MCF 10A (cell line): ENCODE measurements at regions not wholly inside any gene's neighbourhood (a gene's known extent, or its start where the extent isn't known, plus 50 kb on each side); places are given as distances from the start of the nearest gene placed in this dataset.

Experiments
- BruUV-seq: library from RNA; stranded (reverse); fragments of 400-500 nt; replicated peaks from 2 replicates; lab custom pipeline; 2021; lab: Mats Ljungman, UMichigan
- CTCF ChIA-PET: fragments of 300-600 bp; sonication (Branson Sonifier 250); formaldehyde crosslinking; extraction: SDS; loops from one replicate; lab custom pipeline; 2021; ENCODE audit warnings: antibody characterized with exemption, inconsistent platforms; lab: Yijun Ruan, JAX
- POLR2A ChIA-PET: fragments of 300-600, 350-650 bp; sonication (Branson Sonifier 250); formaldehyde crosslinking; extraction: SDS; loops from one replicate; lab custom pipeline; 2020; ENCODE audit warnings: antibody characterized with exemption, inconsistent platforms; lab: Yijun Ruan, JAX
- DNase-seq: peaks from one replicate; pipeline ENCODE4 v3.0.0-alpha.2; 2018; ENCODE audit not compliant: unreplicated experiment
- H3K27ac Mint-ChIP-seq: one replicate; pipeline ENCODE4 v1.8.0; 2022; ENCODE audit warnings: mild to moderate bottlenecking, low read depth, mixed read lengths; ENCODE audit not compliant: unreplicated experiment
- H3K27me3 Mint-ChIP-seq: one replicate; pipeline ENCODE4 v1.8.0; 2022; ENCODE audit warnings: mixed read lengths; ENCODE audit not compliant: insufficient read depth, unreplicated experiment
- H3K36me3 Mint-ChIP-seq: one replicate; pipeline ENCODE4 v1.8.0; 2022; ENCODE audit warnings: mild to moderate bottlenecking, moderate library complexity, mixed read lengths; ENCODE audit not compliant: insufficient read depth, unreplicated experiment
- H3K4me1 Mint-ChIP-seq: one replicate; pipeline ENCODE4 v1.8.0; 2022; ENCODE audit warnings: mixed read lengths; ENCODE audit not compliant: insufficient read depth, unreplicated experiment
- H3K4me3 Mint-ChIP-seq: one replicate; pipeline ENCODE4 v1.8.0; 2022; ENCODE audit warnings: mild to moderate bottlenecking, moderate library complexity, mixed read lengths; ENCODE audit not compliant: unreplicated experiment
- H3K9me3 Mint-ChIP-seq: one replicate; pipeline ENCODE4 v1.8.0; 2022; ENCODE audit warnings: mixed read lengths; ENCODE audit not compliant: unreplicated experiment
- intact Hi-C: fragments of 100-400 bp; cut with micrococcal nuclease; formaldehyde crosslinking; loops from 2 replicates; pipeline ENCODE4 v1.14.1; 2022
- TF ChIP-seq, protein P1 (sequence below): fragments of 200-600 bp; IDR thresholded peaks from one replicate; pipeline ENCODE4 v1.8.0; 2022; ENCODE audit warnings: antibody characterized with exemption, mild to moderate bottlenecking; ENCODE audit not compliant: unreplicated experiment

DNA sequence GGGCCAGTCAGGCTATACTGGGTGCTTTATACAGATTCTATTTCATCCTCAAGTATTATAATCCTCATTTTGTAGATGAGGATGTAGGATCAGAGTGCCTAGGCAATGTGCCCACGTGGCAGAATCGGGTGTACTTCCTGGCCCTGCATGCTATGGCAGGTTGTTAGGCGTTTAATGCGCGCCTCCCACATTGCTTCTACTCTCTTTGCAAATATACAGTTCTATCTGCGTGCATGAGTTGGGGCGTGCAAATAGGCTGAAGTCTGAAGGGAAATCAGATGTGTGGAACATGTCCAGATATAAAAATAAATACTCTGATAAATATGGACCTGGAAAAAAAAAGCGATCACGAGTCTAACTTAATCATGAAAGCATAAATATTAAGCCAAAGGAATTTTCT, 194.7 kb upstream of the FMN2 start:
- H3K4me3 Mint-ChIP-seq: no peak overlapping the region
- TF ChIP-seq, protein P1, sequence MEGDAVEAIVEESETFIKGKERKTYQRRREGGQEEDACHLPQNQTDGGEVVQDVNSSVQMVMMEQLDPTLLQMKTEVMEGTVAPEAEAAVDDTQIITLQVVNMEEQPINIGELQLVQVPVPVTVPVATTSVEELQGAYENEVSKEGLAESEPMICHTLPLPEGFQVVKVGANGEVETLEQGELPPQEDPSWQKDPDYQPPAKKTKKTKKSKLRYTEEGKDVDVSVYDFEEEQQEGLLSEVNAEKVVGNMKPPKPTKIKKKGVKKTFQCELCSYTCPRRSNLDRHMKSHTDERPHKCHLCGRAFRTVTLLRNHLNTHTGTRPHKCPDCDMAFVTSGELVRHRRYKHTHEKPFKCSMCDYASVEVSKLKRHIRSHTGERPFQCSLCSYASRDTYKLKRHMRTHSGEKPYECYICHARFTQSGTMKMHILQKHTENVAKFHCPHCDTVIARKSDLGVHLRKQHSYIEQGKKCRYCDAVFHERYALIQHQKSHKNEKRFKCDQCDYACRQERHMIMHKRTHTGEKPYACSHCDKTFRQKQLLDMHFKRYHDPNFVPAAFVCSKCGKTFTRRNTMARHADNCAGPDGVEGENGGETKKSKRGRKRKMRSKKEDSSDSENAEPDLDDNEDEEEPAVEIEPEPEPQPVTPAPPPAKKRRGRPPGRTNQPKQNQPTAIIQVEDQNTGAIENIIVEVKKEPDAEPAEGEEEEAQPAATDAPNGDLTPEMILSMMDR: no peak
- CTCF ChIA-PET: interaction anchor here (0.5 to 7.8 kb wide), 33 partner anchors 8 to 1411 kb away, joined by 3 to 95 read pairs (median 5); partner anchors contain the start of gene CHRM3
- BruUV-seq: no TSS peak
- no peak overlapping the region for H3K27ac Mint-ChIP-seq
- peaks cover 19% of the 10 kb centered on the region for H3K4me1 Mint-ChIP-seq
- H3K36me3 Mint-ChIP-seq: no peaks in the 10 kb centered on the region
- DNase-seq: no peak
- H3K27me3 Mint-ChIP-seq: no peaks in the 10 kb centered on the region
- POLR2A ChIA-PET: interaction anchor here (0.7 to 2.6 kb wide), 3 partner anchors 9 to 83 kb away, joined by 3 to 8 read pairs (median 3); no protein-coding TSS in a partner anchor
- no peaks in the 10 kb centered on the region for H3K9me3 Mint-ChIP-seq
- intact Hi-C loops: loop anchor here (5.0 to 10.0 kb wide), 2 partner anchors 292 to 945 kb away; no protein-coding TSS in a partner anchor

DNA sequence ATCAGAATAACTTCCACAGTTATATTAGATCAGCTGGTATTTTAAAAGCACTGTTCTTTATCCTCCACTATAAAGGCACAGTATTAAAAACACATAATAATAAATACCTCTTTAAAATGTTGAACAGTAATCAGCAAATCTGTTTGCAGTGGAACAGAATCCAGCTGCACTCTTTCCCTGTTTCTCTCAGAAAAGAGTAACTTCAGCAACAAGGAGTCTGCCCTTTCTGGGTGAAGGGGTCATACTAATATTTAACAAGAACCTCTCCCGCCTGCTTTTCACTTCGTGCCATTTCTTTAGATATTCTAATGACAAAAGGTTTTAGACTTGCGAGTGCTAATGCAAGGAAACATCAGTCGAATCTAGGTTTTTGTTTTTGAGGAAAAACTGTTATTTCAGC, 194.2 kb upstream of the FMN2 start:
- Mint-ChIP-seq H3K36me3 (no peaks in the 10 kb centered on the region), H3K27me3 (no peaks in the 10 kb centered on the region), H3K4me3 (no peak overlapping the region), H3K9me3 (no peaks in the 10 kb centered on the region), H3K4me1 (peaks cover 19% of the 10 kb centered on the region), H3K27ac (no peak overlapping the region)
- intact Hi-C loops: loop anchor here (5.0 to 10.0 kb wide), 2 partner anchors 293 to 945 kb away; no protein-coding TSS in a partner anchor
- ChIA-PET CTCF (interaction anchor here (0.5 to 7.8 kb wide), 71 partner anchors 9 to 1747 kb away, joined by 3 to 95 read pairs (median 4); partner anchors contain the start of gene CHRM3), POLR2A (interaction anchor here (0.7 to 2.6 kb wide), 6 partner anchors 8 to 492 kb away, joined by 3 to 8 read pairs (median 4); no protein-coding TSS in a partner anchor)
- DNase-seq: no peak
- TF ChIP-seq, protein P1: no peak
- no TSS peak for BruUV-seq

DNA sequence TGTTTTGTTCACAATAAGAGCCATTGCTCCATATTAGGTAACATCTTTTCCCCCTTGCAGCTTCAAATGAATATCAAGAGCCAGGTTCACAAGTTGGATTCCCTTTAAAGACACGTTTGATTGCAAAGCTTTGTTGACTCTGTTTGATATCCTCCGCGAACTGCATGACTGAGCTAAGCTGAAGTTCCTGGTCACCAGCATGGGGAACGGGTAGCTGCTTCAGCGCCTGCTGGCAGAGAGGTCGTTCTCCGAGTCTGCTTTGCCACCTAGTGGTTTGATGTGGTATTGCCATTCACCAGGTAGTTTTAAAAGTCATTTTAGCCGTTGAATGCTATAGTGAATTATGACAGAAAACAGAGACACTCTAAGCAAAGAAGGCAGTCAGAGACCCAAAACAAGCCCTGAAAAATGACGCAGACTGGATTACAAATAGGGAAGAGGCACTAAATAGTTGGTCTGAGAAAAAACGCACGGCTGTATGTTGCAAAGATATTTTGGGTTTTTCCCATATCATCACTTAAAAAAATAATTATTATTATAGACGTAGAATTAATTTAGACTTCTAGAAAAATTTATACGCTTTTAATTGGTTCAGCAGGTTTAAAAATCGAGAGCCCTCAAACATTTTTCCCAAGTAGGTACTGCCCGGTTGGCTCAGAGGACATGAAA, 193.5 kb upstream of the FMN2 start:
- BruUV-seq: no TSS peak
- peaks cover 15% of the 10 kb centered on the region for H3K4me1 Mint-ChIP-seq
- CTCF ChIA-PET: interaction anchor here (0.6 to 7.8 kb wide), 67 partner anchors 9 to 1748 kb away, joined by 3 to 95 read pairs (median 4); partner anchors contain the start of gene CHRM3
- TF ChIP-seq, protein P1: peak; percentile 97
- peak; percentile 91 for DNase-seq
- intact Hi-C loops: loop anchor here (1.0 to 10.0 kb wide), 7 partner anchors 78 to 1646 kb away; no protein-coding TSS in a partner anchor
- POLR2A ChIA-PET: interaction anchor here (0.7 to 2.6 kb wide), 8 partner anchors 10 to 946 kb away, joined by 3 to 8 read pairs (median 4); no protein-coding TSS in a partner anchor
- no peaks in the 10 kb centered on the region for H3K9me3 Mint-ChIP-seq
- no peaks in the 10 kb centered on the region for H3K36me3 Mint-ChIP-seq
- H3K27me3 Mint-ChIP-seq: no peaks in the 10 kb centered on the region
- H3K27ac Mint-ChIP-seq: peak overlapping the region; percentile 14
- H3K4me3 Mint-ChIP-seq: no peak overlapping the region

DNA sequence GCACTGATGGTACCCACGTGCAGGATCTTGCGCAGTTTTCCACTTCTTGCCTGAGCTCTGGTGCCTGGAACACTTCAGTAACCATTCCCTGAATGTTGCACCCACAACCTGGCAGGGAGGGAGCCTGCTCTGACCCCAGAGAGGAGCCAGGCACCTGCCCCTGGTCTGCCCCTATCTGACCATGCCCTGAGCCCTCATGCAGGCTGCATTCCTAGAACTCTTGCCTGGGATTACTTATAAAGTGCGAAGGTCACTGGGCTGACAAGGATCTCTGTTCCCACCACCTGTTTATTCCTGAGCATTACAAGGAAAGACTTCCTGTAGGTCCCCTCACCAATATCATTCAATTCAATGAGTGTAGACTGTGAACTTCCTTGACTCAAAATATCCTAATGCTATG, 191.9 kb upstream of the FMN2 start:
- CTCF ChIA-PET: interaction anchor here (0.6 to 1.2 kb wide), 10 partner anchors 8 to 1999 kb away, joined by 3 to 5 read pairs (median 3); no protein-coding TSS in a partner anchor
- Mint-ChIP-seq H3K4me3 (no peak overlapping the region), H3K9me3 (no peaks in the 10 kb centered on the region), H3K27ac (no peak overlapping the region), H3K36me3 (no peaks in the 10 kb centered on the region), H3K4me1 (peaks cover 6% of the 10 kb centered on the region), H3K27me3 (no peaks in the 10 kb centered on the region)
- POLR2A ChIA-PET: no interaction called here
- TF ChIP-seq, protein P1: no peak
- BruUV-seq: no TSS peak
- DNase-seq: no peak
- intact Hi-C loops: loop anchor here (5.0 to 10.0 kb wide), 2 partner anchors 295 to 947 kb away; no protein-coding TSS in a partner anchor
